ENCODE measurements at regions not wholly inside any gene's neighbourhood (a gene's known extent, or its start where the extent isn't known, plus 50 kb on each side); places are given as distances from the start of the nearest gene placed in this dataset.
"Not testable (repeated sequence)": the region's sequence is repeated elsewhere in the genome, so short reads cannot be mapped to it uniquely, and the experiment has no call there.

DNA sequence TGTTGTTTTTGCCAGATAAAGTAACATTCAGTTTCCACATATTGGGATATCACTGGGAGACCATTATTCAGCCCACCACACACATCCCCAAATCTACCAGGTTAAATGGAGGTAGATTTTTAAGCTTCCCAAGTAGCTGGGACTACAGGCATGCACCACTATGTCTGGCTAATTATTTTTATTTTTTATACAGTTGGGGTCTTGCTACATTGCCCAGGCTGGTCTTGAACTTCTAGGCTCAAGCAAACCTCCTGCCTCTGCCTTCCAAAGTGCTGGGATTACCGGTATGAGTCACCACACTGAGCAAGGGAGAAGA is 96.6 kb upstream of the CHD2 start:
- DNase-seq (ENCODE audit: low read depth in 4 of 4, low spot score in 3 of 4) = no peak

DNA sequence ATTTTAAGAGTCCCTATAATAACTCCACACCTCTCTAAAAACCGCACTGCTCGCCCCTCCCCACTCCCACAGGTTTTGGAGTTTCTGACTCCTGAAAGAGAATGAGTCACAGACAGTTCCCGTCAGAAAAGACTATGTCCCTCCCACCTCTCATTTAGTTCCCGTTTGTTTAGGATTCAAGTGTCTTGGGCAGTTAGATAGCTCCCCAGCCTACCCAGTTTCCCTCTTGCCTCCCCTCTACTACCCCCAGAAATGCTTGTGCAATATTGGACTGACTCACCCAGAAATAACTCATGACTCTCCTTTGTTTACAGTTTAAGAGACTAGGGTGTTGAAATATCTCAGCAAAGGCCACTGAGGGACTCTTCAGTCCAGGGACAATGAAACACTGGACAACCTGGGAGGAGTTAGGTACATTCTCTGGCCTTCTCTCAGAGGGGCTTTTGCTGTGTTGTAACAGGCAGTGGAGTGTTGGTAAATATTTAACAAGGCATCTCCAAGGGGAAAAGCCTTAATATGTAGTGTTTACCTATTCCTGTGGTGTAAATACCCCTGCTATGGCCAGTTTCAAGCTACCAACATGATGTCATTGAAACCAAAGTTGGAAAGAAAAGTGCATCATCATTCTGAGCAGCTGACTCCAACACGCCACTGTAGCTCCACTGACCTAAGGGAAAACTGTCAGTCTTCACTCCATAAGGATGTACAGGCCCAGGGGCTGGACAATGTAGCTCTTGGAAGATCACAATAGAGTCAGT is 96.1 kb upstream of the CHD2 start:
- no peak for DNase-seq (ENCODE audit: low read depth in 4 of 4, low spot score in 3 of 4)

DNA sequence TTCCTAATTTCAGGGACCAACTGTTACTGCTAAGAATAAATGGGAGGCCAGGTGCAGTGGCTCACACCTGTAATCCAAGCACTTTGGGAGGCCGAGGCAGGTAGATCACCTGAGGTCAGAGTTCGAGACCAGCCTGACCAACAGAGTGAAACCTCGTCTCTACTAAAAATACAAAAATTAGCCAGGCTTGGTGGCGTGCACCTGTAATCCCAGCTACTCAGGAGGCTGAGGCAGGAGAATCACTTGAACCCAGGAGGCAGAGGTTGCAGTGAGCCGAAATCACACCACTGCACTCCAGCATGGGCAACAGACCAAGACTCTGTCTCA is 95.6 kb upstream of the CHD2 start:
- DNase-seq (ENCODE audit: low read depth in 4 of 4, low spot score in 3 of 4) = not testable (repeated sequence)

DNA sequence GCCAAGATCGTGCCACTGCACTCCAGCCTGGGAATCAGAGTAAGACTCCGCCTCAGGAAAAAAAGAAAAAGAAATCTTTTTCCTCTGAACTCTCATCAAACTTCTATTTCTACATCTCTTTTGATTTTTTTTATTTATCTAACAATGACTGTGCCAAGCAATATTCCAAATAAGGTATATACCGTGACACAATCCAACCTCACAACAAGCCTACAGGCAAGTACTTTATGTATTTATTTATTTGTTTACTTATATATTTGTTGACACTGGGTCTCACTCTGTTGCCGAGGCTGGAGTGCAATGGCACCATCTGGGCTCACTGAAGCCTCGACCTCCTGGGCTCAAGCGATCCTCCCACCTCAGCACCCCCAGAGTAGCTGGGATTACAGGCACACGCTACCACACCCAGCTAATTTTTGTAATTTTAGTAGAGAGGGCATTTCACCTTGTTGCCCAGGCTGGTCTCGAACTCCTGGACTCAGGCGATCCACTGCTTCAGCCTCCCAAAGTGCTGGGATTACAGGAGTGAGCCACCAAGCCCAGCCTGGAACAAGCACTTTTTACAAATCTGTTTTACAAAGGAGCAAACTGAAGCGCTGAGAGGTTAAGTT is 94.9 kb upstream of the CHD2 start:
- DNase-seq (ENCODE audit: low read depth in 4 of 4, low spot score in 3 of 4) = no peak

DNA sequence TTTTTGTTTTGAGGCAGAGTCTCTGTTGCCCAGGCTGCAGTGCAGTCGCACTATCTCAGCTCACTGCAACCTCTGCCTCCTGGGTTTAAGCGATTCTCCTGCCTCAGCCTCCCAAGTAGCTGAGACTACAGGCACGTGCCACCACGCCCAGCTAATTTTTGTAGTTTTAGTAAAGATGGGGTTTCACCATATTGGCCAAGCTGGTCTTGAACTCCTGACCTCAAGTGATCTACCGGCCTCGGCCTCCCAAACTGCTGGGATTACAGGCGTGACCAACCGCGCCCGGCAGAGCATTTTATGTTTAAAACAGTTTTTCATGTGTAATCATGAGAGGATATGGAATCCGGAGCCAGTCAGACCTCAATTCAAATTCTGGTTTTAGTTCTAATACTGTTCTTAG is 94.0 kb upstream of the CHD2 start:
- not testable (repeated sequence) for DNase-seq (ENCODE audit: low read depth in 4 of 4, low spot score in 3 of 4)

DNA sequence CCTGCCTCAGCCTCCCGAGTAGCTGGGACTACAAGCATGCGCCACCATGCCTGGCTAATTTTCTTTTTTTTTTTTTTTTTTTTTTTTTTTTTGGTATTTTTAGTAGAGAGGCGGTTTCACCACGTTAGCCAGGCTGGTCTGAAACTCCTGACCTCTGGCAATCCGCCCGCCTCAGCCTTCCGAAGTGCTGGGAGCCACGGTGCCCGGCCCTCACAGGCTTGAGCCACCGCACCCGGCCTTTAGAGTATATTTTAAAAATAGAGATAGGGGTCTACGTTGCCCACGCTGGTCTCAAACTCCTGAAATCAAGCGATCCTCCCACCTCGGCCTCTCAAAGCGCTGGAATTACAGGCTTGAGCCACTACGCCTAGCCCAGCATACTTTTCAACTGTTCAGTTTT is 93.4 kb upstream of the CHD2 start:
- no peak for DNase-seq (ENCODE audit: low read depth in 4 of 4, low spot score in 3 of 4)

DNA sequence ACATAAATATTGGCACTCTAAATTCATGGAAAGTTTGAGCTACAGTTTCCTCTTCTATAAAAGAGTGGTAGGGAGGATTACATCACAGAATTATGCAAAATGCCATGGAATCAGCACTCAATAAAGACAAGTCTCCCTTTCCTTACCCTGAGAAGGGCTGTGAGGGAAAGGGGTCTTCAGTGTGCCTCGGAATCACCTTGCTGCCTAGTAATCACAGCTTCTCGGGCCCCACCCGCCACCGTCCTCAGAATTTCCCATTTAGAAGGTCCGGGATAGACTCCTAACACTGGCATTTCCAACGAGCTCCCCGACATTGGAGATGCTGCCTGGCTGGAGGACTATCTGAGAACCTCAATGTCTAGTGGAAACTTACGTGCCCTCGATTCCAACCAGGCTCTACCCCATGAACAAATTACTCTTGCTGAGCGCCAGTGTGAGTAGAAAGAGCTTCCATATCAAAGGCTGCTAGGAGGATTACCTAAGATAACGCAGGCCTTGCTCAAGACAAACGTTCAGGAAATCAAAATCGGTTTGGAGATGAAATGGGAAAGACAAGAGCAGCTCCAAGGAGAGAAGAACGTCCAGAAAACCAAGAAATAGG is 92.1 kb upstream of the CHD2 start:
- no peak for DNase-seq (ENCODE audit: low read depth in 4 of 4, low spot score in 3 of 4)

DNA sequence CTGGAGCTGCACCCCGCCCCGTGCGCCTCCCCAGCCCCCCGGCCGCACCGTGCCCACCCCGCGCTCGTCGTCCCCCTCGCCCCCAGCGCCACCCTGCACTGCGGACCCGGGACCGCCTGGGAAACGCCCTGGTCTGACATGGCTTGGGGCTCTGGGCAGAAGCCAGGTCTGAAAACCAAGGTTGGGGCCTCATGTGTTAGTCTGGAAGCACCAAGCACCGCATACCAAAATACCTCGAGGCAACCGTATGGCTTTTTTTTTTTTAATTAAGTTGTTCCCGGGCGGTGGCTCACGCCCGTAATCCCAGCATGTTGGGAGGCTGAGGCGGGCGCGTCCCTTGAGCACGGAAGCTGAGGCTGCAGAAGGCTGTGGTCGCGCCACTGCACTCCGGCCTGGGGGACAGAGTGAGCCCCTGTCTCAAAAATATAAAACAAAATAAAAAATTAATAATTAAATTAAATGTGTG is 91.5 kb upstream of the CHD2 start:
- no peak for DNase-seq (ENCODE audit: low read depth in 4 of 4, low spot score in 3 of 4)

DNA sequence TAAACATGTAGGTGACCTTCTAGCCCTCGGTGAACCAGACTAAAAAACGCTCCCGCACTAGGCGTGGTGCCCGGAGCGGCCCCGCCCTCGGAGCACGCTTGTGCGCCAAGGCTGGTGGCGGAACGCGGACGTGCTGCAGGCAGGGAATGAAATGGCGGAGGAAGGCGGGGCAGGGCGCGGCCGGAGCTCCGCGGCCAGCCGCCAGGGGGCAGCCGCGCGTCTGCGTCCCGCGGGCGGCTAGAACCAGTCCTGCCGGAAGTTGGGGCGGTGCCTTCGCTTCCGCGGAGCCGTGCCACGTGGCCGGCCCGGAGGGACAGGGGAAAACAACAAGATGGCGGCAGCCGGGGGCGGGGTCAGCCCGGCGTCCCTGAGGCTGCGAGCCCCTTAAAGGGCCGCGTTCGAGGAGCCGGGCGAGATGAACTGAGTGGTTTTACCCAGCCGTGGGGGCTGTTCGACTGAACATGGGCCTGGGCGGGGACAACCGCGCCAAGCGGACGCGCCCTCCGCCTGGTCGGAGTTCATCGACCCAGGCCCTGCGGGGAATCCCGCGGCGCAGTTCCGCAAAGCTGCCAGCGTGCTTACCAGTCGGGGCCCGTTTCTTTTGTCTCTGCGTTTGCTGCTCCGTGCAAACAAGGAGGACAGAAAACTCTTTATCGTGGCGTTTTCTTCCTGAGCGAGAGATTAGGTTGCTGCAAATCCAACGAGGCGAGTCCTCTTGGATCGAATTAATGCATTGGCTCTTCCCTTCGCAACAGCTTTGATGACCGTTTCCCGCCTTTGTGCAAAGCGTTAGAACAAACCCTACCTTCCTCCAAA is 90.9 kb upstream of the CHD2 start:
- peak; percentile 93 to 95 (median 95) for DNase-seq (ENCODE audit: low read depth in 4 of 4, low spot score in 3 of 4)

DNA sequence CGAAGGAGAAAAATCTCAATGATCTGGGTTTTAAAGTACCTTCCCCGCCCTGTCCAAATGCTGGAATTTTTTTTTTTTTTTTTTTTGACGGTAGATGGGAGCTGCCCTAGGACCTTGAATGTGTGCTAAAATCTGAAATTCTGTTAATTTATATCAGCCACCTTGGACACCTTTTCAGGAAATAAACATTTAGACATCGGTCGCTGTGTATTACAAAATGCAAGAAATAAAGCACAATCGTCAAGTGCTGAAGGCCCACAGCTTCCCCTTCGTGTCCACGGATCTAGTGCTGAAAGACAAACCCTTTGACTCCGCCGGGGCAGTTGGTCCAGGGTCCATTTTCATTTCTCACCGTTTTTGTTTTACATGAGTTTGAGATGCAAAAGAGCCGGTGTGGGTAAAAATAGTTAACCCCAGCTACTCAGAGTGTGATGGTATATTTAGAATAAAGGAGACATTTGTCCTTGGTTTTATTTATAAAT is 90.2 kb upstream of the CHD2 start:
- DNase-seq (ENCODE audit: low read depth in 4 of 4, low spot score in 3 of 4) = peak in 1 of 4 donors; percentile 68

DNA sequence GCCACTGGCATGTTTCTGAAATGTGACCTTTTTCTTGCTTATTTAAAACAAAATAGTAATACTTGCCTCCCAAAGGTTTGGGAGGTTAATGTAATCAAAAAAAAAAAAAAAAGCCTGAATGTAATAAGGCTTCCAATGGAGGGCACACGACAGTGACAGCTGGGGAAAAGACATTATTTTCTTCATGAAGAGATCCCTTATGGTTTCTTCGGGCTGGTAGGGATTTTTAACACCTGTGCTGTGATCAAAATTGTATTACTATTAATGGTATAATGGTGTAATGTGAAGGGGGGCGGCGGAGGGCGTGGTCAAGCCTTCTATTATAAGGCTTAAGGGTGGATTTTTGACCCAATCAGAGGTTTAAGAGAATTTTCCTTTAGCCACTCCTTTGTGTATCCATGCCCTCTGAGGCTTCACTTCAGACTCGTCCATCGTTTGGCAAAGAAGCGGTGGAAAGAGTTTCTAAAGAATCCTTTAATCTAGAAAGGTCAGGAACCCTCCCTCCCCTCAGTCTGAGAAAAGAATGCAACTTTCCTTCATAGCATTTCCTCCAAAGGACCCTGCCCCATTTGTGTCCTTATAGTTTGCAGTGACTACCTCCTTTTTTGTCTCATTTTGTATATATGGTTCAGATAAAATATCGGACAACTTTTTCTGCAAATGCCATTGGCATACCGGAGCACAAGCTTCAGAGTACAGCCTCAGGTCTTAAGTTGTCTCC is 89.5 kb upstream of the CHD2 start:
- DNase-seq (ENCODE audit: low read depth in 4 of 4, low spot score in 3 of 4) = peak in 1 of 4 donors; percentile 68

DNA sequence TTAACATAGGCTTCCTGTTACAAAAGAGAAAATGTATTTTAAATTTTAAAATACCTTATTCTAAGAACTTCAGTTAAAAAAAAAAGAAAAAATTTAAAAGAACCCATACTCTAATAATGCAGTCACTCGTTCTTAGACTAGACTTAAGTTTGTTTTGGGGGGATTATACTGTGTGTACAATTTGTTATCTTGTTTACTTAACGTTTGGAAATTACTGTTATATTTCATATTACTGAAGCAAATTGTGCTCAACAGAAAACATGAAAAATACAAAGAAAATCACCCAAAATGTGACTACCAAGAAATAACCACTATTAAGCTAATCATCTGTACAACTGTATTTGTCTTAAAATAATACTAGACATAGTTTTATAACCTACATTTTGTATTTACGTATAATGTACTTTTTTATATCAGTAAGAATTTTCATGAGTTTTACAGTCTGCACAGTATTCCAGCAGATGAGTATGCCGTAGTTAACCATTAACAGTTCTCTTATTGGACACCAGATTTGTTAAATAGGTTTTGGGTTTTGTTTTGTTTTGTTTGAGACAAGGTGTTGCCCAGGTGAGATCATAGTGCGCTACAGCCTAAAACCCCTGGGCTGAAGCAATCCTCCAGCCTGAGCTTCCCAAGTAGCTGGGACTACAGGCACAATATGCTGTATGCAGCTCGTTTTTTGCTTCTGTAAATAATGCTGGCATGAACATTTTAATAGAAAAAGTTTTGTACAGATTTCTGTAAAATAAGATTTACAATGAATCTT is 88.8 kb upstream of the CHD2 start:
- no peak for DNase-seq (ENCODE audit: low read depth in 4 of 4, low spot score in 3 of 4)

DNA sequence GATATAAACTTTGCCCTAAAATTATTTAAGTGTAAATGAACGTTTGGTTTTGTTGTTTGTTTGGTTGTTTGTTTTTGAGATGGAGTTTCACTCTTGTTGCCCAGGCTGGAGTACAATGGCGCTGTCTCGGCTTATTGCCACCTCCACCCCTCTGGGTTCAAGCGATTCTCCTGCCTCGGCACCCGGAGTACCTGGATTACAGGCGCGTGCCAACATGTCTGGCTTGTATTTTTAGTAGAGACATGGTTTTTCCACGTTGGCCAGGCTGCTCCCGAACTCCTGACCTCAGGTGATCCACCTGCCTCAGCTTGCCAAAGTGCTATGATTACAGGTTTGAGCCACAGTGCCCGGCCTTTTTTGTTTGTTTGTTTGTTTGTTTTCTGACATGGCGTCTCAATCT is 87.9 kb upstream of the CHD2 start:
- no peak for DNase-seq (ENCODE audit: low read depth in 4 of 4, low spot score in 3 of 4)

DNA sequence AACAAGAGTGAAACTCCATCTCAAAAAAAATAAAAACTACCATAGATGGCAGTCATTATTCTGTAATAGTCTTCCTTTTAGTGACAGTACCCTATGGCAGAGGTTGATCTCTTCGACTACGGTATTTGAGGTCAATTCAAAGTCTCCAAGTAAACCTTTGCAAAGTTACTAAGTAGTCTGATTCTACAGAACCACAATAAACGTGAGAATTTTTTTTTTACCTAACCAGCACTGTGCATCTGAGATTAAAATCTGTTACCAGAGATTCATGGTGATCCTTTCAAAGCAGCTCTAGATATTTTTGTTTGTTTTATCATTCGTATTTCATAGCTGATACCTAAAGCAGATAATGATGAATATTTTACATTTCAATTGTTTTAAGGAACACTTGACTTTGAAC is 86.6 kb upstream of the CHD2 start:
- DNase-seq (ENCODE audit: low read depth in 4 of 4, low spot score in 3 of 4) = no peak

DNA sequence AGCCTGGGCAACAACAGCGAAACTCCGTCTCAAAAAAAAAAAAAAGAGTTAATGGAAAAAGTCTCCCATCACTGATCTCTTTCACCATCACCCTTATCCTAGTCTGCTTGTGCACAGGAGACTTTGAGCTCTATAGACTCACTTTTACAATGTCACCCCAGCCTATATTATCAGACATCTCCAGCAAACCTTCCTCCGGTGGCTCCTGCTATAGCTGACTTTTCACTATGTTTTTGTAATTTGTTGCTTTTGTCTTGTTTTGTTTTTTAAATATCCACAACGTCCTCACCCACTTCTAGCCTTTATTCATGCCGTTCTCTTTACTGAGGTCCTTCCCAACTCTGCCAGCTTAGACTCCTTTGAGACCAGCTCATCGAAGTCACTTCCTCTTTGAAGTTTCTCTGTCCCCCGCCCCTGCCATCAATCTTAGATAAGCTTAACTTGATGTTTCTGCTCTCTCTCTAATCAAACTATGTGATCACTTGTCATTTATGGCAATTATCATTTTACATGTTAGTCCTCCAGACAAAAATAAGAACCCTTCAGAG is 82.7 kb upstream of the CHD2 start:
- DNase-seq (ENCODE audit: low read depth in 4 of 4, low spot score in 3 of 4) = no peak

DNA sequence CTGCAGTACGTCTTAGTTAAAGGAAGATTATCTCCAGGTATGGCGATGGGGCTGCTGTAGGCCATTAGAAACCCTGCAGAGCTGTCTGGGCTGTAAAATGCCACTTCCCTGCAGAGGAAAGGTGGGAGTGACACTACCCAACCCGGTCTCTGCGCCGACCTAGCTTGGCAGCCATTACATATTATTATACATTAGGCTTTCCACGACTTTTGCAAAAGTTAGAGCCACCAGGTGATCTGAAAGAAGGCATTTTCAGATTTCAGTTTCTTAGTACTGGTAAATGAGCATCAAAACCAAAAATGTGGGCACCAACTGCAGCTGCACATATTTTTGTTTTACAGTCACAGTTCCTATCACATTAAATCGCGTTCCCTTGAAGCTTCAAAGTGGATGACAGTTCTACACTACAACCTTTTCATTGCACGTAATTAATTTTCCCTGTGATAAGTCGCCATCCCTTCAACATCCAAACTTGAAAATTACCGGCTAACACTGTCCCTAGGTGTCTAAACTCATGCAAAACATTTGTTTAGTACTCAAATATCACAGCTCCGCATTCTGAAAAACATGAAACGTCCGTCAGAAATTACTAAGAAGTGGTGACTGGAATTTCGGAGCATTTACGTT is 81.4 kb upstream of the CHD2 start:
- no peak for DNase-seq (ENCODE audit: low read depth in 4 of 4, low spot score in 3 of 4)

DNA sequence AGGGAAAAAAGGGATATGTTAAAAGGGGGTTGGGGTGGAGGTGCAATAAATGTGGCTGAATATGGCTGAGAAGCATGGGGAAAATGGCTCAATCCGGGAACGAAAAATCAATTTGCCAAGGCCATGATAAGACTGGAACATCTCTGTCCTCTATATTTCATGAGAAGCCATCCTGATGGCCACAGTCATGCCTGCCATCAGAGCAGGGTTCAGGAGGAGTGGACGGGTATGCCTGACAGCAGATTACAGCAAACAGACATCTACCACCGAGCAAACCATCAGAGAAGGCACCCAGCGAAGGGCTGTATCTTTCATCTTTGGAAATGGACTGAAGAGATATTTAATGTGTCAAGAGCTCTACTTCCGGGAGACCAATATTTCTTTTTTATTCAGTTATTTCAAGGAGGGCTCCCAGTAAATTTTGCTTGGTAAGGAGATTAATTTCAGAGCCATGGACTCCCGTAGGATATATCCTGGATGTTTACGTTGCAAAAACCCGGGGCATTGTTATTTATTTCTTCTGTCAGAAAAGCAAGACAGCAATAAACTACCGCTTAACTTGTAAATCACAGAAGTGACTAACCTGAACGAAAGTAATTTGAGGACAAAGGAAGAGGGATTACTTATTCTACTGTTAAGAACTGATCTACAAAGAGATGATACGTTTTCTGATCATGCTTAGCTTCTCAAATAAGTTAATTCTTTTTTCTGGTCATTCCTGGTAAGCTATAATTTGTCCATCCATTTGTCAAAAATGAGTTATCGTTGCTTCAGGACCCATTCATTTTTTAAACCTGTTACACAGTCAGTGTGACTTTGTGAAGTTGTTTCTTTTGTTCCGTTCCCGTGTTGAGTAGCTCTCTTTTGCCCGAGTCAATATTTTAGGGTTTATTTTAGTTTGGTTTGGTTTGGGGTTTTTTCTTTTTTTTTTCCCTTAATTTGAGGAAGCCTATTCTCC is 80.6 kb upstream of the CHD2 start:
- DNase-seq (ENCODE audit: low read depth in 4 of 4, low spot score in 3 of 4) = peak in 1 of 4 donors; percentile 63
